Ovary (tissue), 3 donors: ENCODE measurements at regions not wholly inside any gene's neighbourhood (a gene's known extent, or its start where the extent isn't known, plus 50 kb on each side); places are given as distances from the start of the nearest gene placed in this dataset.
"Not testable (repeated sequence)": the region's sequence is repeated elsewhere in the genome, so short reads cannot be mapped to it uniquely, and the experiment has no call there.

ENCODE experiments used
- CTCF ChIP-seq, 3 donors: fragments of 450-650 bp in 2 of 3; fragments of 200-600 bp in 1 of 3; IDR thresholded peaks; one replicate each; pipeline versions ENCODE4 v1.5.1 to v1.8.0; 2016 to 2022; ENCODE audit warnings: antibody characterized with exemption in 3 of 3, mild to moderate bottlenecking in 1 of 3
- EP300 ChIP-seq: sonication (generic); formaldehyde crosslinking; IDR thresholded peaks from one replicate; pipeline ENCODE4 v1.6.1; 2017; ENCODE audit warnings: antibody characterized with exemption
- POLR2A ChIP-seq: fragments of 450-650 bp; IDR thresholded peaks from one replicate; pipeline ENCODE4 v1.6.1; 2017; ENCODE audit warnings: antibody characterized with exemption, mild to moderate bottlenecking, moderate library complexity
- donor health status: DM: no; HTN: no; CAD: no.

- TF ChIP-seq CTCF (IDR thresholded peaks at IDR 0.05); EP300; POLR2A: not testable (repeated sequence)
These were observed 57.5 kb downstream of the TMEM121 start for GRCh38 chr14:105583914-105584313.
